GM18498 (cell line): ENCODE measurements at regions not wholly inside any gene's neighbourhood (a gene's known extent, or its start where the extent isn't known, plus 50 kb on each side); places are given as distances from the start of the nearest gene placed in this dataset.

Experiments used
- ATAC-seq: cut with Tn5 transposase; IDR thresholded peaks from one replicate; pipeline ENCODE4 v1.9.1; 2021; ENCODE audit warnings: mild to moderate bottlenecking, moderate library complexity; ENCODE audit not compliant: unreplicated experiment

- no peak for ATAC-seq
Observed at GRCh38 chr1:239676522-239677273, 290.3 kb downstream of the CHRM3 start.

- no peak for ATAC-seq
Observed at GRCh38 chr1:239677362-239677761, 291.0 kb downstream of the CHRM3 start.

GRCh38 chr1:239678181-239678580 is 291.8 kb downstream of the CHRM3 start:
- ATAC-seq: no peak

DNA sequence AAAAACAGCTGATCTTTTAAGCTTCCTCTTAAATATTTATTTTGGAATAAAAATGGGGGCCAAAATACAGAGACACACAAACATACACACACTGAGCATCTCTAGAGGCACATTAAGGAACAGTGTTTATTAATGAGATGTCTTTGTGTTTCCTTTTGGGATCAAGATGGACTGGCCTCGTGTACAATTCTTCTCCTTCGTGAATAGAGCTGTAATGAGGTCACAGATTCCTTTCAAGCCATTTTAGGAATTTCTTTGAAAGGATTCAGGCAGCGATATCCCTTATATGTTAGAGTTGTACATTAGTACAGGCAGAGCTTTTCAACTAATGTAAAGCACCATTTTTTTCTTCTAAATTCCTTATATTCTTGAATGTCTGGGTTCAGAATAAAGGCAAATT is 295.7 kb downstream of the CHRM3 start:
- no peak for ATAC-seq

GRCh38 chr1:239682960-239683359 is 296.6 kb downstream of the CHRM3 start:
- ATAC-seq: no peak

DNA sequence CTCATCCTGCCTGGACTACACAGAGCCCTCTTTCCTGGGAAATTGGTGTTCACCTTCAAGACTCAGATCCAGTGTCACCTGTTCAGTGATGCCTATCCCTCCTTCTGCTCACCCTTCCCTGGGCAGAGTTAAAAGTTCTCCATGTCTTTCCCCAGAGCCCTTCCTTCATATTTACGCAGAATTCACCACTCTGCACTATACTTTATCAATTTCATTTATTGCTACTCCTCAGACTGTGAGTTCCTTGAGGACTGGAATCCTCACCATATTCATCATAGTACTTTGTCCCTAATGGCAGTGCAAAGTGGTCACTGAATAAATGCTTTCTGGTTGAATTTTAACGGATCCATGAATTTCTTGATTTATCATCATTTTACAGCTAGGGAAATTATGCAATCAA is 300.0 kb downstream of the CHRM3 start:
- no peak for ATAC-seq

GRCh38 chr1:239696317-239696716 is 309.9 kb downstream of the CHRM3 start:
- ATAC-seq: no peak

GRCh38 chr1:239700667-239701066 is 314.3 kb downstream of the CHRM3 start:
- ATAC-seq: no peak

GRCh38 chr1:239703075-239703474 is 316.7 kb downstream of the CHRM3 start:
- no peak for ATAC-seq

DNA sequence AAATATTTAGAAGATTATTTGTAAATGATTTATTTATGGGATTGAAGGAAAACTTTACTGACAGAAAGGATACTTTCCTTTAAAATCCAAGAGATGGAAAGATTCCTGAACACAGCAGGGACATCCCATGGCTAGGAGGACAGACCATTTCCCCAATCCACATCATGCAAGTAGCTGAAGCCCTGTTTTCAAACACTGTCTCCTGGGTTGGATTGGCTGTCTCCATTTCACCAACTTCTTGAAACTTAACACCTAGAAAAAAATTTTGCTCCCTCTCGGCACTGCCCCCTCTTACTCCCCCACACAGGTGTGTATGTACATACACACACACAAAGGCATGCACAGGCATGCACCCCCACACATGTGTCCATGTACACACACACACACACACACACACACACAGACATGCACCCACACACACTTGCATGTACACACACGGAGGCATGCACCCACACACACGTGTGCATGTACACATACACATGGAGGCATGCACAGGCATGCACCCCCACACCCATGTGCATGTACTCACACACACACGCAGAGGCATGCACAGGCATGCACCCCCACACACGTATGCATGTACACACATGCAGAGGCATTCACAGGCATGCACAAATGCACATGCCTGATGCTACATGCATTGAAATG is 320.0 kb downstream of the CHRM3 start:
- ATAC-seq: no peak

GRCh38 chr1:239707615-239708014 is 321.2 kb downstream of the CHRM3 start:
- ATAC-seq: no peak

- ATAC-seq: no peak
Observed at GRCh38 chr1:239708622-239709021, 322.3 kb downstream of the CHRM3 start.

DNA sequence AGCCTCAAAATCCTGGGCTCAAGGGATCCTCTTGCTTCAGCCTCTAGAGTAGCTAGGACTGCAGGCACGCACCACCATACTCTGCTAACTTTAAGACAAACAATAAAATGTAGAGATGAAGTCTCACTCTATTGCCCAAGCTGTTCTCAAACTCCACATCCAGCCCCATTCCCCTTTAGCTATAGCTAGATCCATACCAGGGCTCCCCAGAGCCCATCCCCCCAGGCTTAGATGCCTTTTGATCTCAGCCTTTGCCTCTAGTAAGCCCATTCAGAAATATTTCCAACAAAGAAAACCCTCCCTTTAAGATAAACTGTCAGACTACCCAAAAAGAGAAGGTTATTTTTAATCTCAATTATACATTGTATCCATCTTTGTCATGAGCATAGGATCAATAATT is 325.4 kb downstream of the CHRM3 start:
- ATAC-seq: no peak

DNA sequence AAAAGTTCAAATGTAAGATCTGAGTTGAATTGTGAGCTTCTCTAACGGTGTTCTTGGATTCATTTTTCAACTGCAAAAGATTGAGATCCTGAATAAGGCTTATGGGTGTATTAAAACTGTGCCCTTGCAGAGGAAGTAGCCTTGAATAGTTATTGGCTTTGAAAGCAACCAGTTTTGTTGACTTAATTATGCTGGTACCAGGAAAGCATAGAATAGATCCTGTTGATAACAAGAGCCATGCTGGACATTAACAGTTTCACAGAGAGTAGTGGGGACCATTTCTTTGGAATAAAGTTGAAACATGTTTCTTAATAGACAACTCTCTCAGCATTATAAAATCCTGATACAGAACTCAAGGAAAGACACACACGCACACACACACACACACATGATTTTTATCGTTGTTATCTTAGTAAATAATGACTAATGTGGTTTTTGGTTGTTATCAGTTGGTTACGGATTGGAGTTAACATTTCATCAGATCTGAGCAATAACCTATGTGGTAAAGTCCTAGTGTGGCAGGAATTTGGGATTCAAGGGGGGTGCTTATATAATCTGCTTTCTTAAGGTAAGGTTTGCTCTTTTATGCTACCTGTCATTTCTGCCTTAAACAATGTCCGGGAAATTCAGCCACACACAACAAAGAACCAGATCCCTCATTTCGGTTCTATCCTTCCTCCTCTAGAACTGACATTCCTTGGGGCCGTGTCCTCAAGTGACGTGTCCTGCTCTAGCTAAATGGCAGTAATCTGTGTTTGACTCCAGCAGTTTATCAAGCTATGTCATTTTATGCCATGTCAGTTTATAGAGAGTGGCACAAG is 330.9 kb downstream of the CHRM3 start:
- no peak for ATAC-seq

DNA sequence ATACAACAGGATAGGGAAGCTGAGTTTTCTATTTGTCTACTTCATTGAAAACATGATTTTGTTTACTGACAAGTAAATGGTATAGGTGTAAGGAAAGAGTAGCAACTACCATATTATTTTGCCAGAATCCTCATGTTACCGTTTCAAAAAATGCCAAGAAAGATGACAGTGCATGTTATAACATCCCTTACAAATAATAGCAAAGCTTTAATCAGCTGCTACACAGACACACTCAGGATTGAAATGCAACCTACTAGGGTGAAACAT is 331.5 kb downstream of the CHRM3 start:
- no peak for ATAC-seq

GRCh38 chr1:239718571-239718970 is 332.2 kb downstream of the CHRM3 start:
- ATAC-seq: no peak

DNA sequence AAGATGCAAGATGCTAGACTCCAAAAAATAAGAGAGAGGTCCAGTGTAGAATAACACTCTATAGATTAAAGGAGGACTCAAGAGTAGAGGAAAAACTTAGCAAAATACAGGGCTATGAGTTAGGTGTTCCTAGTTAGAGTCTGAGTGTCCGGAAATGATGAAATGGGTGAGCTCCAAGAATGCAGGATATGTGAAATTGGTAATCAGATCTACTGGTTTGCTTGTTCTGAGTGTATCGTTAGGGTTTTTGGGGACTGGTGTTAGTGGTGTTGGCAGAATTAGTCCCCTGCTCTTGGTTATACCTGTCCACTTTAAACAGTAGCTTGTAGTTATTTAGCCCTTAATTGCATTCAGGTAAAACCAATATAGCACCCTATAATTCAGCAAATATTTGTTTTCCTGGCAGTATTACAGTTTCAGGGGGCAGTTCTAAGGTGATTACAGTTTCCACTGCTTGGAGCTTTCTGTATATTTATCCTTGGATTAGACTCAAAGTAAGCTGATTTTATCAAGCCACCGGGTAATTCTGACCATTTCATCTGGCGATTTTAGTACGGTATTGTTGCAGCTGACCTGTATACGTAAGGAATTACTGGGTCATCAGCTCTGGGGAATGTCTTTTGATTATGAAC is 332.7 kb downstream of the CHRM3 start:
- no peak for ATAC-seq

- ATAC-seq: no peak
Observed at GRCh38 chr1:239719642-239720258, 333.4 kb downstream of the CHRM3 start.

DNA sequence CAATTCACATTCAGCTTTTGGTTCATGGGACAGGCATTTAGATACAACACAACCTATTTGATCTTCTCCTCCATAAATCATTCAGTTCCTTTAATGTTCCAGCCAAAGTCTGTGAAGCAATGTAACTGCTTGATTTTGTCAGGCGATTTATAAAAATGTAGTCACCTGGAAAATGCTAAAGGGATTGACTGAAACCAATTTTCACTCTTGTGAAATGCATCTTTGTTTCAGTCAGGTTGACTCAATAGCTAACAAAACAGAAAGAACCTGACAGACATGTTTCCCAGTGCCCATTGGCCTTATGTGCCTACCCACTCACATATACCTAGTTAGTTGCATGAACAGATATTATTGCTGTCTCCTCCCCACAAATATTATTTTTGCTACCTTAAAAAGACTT is 335.7 kb downstream of the CHRM3 start:
- ATAC-seq: no peak

GRCh38 chr1:239723776-239724367 is 337.5 kb downstream of the CHRM3 start:
- ATAC-seq: no peak

DNA sequence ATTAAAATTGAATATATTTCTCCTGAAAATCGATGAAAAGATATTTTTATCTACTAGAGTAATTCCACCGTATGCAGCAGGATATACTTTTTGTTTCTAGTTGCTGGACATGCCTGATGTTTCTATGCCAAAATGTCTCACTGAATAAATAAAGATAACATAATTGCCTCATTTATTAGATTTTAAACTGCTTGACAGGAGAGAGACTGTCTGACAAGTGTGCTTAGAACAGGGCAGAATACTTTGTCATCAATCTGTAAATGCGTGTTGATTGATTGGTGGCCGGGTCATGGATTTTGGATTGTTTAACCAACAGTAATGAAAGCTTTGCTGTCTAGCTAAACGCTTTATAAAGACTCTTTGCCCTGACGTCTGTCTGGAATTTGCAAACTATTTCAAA is 339.0 kb downstream of the CHRM3 start:
- no peak for ATAC-seq
